Stimulated activated naive CD8-positive, alpha-beta T cell treated with anti-CD3 and anti-CD28 coated beads, Interleukin-15, Interleukin-2, amounts not matched to agents 100 ng/mL and 50 ng/mL, for 24 hours (primary cell): ENCODE measurements at regions not wholly inside any gene's neighbourhood (a gene's known extent, or its start where the extent isn't known, plus 50 kb on each side); places are given as distances from the start of the nearest gene placed in this dataset.
A peak's percentile ranks its signal among the peaks of the same experiment; 100 is the strongest.
"Not testable (repeated sequence)": the region's sequence is repeated elsewhere in the genome, so short reads cannot be mapped to it uniquely, and the experiment has no call there.

ENCODE experiments used
- H3K27ac Mint-ChIP-seq: one replicate; pipeline ENCODE4 v1.8.0; 2021; ENCODE audit warnings: mild to moderate bottlenecking, mixed read lengths
- H3K27me3 Mint-ChIP-seq: one replicate; pipeline ENCODE4 v1.8.0; 2021; ENCODE audit warnings: mixed read lengths
- H3K36me3 Mint-ChIP-seq: one replicate; pipeline ENCODE4 v1.8.0; 2021; ENCODE audit warnings: low read depth, mixed read lengths
- H3K4me1 Mint-ChIP-seq: one replicate; pipeline ENCODE4 v1.8.0; 2021; ENCODE audit warnings: low read depth, mixed read lengths
- H3K4me3 Mint-ChIP-seq: one replicate; pipeline ENCODE4 v1.8.0; 2021; ENCODE audit warnings: mild to moderate bottlenecking, mixed read lengths
- H3K9me3 Mint-ChIP-seq: one replicate; pipeline ENCODE4 v1.8.0; 2021; ENCODE audit warnings: mixed read lengths

GRCh38 chr14:49965068-49965651, 72.3 kb downstream of the ARF6 start:
- H3K4me3 Mint-ChIP-seq, H3K27me3 Mint-ChIP-seq, H3K36me3 Mint-ChIP-seq, H3K9me3 Mint-ChIP-seq: not testable (repeated sequence)
- peaks cover 53% of the 10 kb centered on the region for H3K4me1 Mint-ChIP-seq
- H3K27ac Mint-ChIP-seq, result peak overlapping the region; percentile 34

GRCh38 chr14:49966304-49966809, 73.5 kb downstream of the ARF6 start:
- no peak overlapping the region for H3K4me3 Mint-ChIP-seq
- H3K27ac Mint-ChIP-seq, result no peak overlapping the region
- H3K36me3 Mint-ChIP-seq, result no peaks in the 10 kb centered on the region
- peaks cover 3% of the 10 kb centered on the region for H3K9me3 Mint-ChIP-seq
- peaks cover 53% of the 10 kb centered on the region for H3K4me1 Mint-ChIP-seq
- H3K27me3 Mint-ChIP-seq, result no peaks in the 10 kb centered on the region

GRCh38 chr14:49966971-49967630, 74.2 kb downstream of the ARF6 start:
- no peak overlapping the region for H3K4me3 Mint-ChIP-seq
- peaks cover 53% of the 10 kb centered on the region for H3K4me1 Mint-ChIP-seq
- H3K36me3 Mint-ChIP-seq, result no peaks in the 10 kb centered on the region
- no peaks in the 10 kb centered on the region for H3K27me3 Mint-ChIP-seq
- peaks cover 3% of the 10 kb centered on the region for H3K9me3 Mint-ChIP-seq
- H3K27ac Mint-ChIP-seq, result no peak overlapping the region

- H3K27ac Mint-ChIP-seq, result peak overlapping the region; percentile 98
- no peak overlapping the region for H3K4me3 Mint-ChIP-seq
- no peaks in the 10 kb centered on the region for H3K36me3 Mint-ChIP-seq
- H3K9me3 Mint-ChIP-seq, result no peaks in the 10 kb centered on the region
- no peaks in the 10 kb centered on the region for H3K27me3 Mint-ChIP-seq
- H3K4me1 Mint-ChIP-seq, result peaks cover 56% of the 10 kb centered on the region
These were observed 77.1 kb downstream of the ARF6 start for GRCh38 chr14:49969961-49970360.

GRCh38 chr14:49970474-49971147, 77.7 kb downstream of the ARF6 start:
- Mint-ChIP-seq H3K27me3 (no peaks in the 10 kb centered on the region), H3K4me1 (peaks cover 62% of the 10 kb centered on the region), H3K27ac (peak overlapping the region; percentile 98), H3K36me3 (no peaks in the 10 kb centered on the region), H3K9me3 (no peaks in the 10 kb centered on the region), H3K4me3 (peak overlapping the region; percentile 82)

GRCh38 chr14:49971156-49972130, 78.6 kb downstream of the ARF6 start:
- H3K4me3 Mint-ChIP-seq, result peak overlapping the region; percentile 82
- no peaks in the 10 kb centered on the region for H3K9me3 Mint-ChIP-seq
- no peaks in the 10 kb centered on the region for H3K36me3 Mint-ChIP-seq
- no peaks in the 10 kb centered on the region for H3K27me3 Mint-ChIP-seq
- H3K4me1 Mint-ChIP-seq, result peaks cover 70% of the 10 kb centered on the region
- H3K27ac Mint-ChIP-seq, result peak overlapping the region; percentile 98

- Mint-ChIP-seq H3K4me1 (peaks cover 77% of the 10 kb centered on the region), H3K27ac (peak overlapping the region; percentile 98), H3K36me3 (no peaks in the 10 kb centered on the region), H3K4me3 (peak overlapping the region; percentile 82), H3K27me3 (no peaks in the 10 kb centered on the region), H3K9me3 (no peaks in the 10 kb centered on the region)
These were observed 79.3 kb downstream of the ARF6 start for GRCh38 chr14:49972131-49972671.

- Mint-ChIP-seq H3K4me1 (peaks cover 84% of the 10 kb centered on the region), H3K27me3 (no peaks in the 10 kb centered on the region), H3K9me3 (no peaks in the 10 kb centered on the region), H3K27ac (peak overlapping the region; percentile 98), H3K4me3 (peak overlapping the region; percentile 82), H3K36me3 (no peaks in the 10 kb centered on the region)
These were observed 79.9 kb downstream of the ARF6 start for GRCh38 chr14:49972823-49973222.

GRCh38 chr14:49975276-49975675, 82.4 kb downstream of the ARF6 start:
- no peaks in the 10 kb centered on the region for H3K36me3 Mint-ChIP-seq
- no peaks in the 10 kb centered on the region for H3K27me3 Mint-ChIP-seq
- peak overlapping the region; percentile 67 for H3K27ac Mint-ChIP-seq
- H3K9me3 Mint-ChIP-seq, result no peaks in the 10 kb centered on the region
- peaks cover 96% of the 10 kb centered on the region for H3K4me1 Mint-ChIP-seq
- H3K4me3 Mint-ChIP-seq, result no peak overlapping the region

- H3K36me3 Mint-ChIP-seq, result no peaks in the 10 kb centered on the region
- H3K9me3 Mint-ChIP-seq, result no peaks in the 10 kb centered on the region
- peaks cover 94% of the 10 kb centered on the region for H3K4me1 Mint-ChIP-seq
- no peak overlapping the region for H3K4me3 Mint-ChIP-seq
- no peaks in the 10 kb centered on the region for H3K27me3 Mint-ChIP-seq
- peak overlapping the region; percentile 67 for H3K27ac Mint-ChIP-seq
These were observed 82.9 kb downstream of the ARF6 start for GRCh38 chr14:49975799-49976198.

GRCh38 chr14:49977126-49977841, 84.4 kb downstream of the ARF6 start:
- peak overlapping the region; percentile 86 for H3K27ac Mint-ChIP-seq
- H3K9me3 Mint-ChIP-seq, result no peaks in the 10 kb centered on the region
- H3K4me3 Mint-ChIP-seq, result peak overlapping the region; percentile 11
- no peaks in the 10 kb centered on the region for H3K27me3 Mint-ChIP-seq
- peaks cover 92% of the 10 kb centered on the region for H3K4me1 Mint-ChIP-seq
- H3K36me3 Mint-ChIP-seq, result peaks cover 4% of the 10 kb centered on the region

- peaks cover 6% of the 10 kb centered on the region for H3K36me3 Mint-ChIP-seq
- no peaks in the 10 kb centered on the region for H3K9me3 Mint-ChIP-seq
- H3K27ac Mint-ChIP-seq, result no peak overlapping the region
- no peak overlapping the region for H3K4me3 Mint-ChIP-seq
- H3K4me1 Mint-ChIP-seq, result peaks cover 89% of the 10 kb centered on the region
- H3K27me3 Mint-ChIP-seq, result no peaks in the 10 kb centered on the region
These were observed 87.1 kb downstream of the ARF6 start for GRCh38 chr14:49980027-49980426.

- Mint-ChIP-seq H3K4me3 (no peak overlapping the region), H3K27ac (peak overlapping the region; percentile 32), H3K27me3 (no peaks in the 10 kb centered on the region), H3K36me3 (peaks cover 6% of the 10 kb centered on the region), H3K4me1 (peaks cover 84% of the 10 kb centered on the region), H3K9me3 (no peaks in the 10 kb centered on the region)
These were observed 89.2 kb downstream of the ARF6 start for GRCh38 chr14:49982082-49982481.

GRCh38 chr14:49982501-49982951, 89.6 kb downstream of the ARF6 start:
- H3K36me3 Mint-ChIP-seq, result peaks cover 6% of the 10 kb centered on the region
- H3K4me3 Mint-ChIP-seq, result no peak overlapping the region
- H3K27me3 Mint-ChIP-seq, result no peaks in the 10 kb centered on the region
- H3K27ac Mint-ChIP-seq, result peak overlapping the region; percentile 32
- H3K9me3 Mint-ChIP-seq, result no peaks in the 10 kb centered on the region
- peaks cover 79% of the 10 kb centered on the region for H3K4me1 Mint-ChIP-seq
